Suprapubic skin (tissue), 4 donors: ENCODE measurements at regions not wholly inside any gene's neighbourhood (a gene's known extent, or its start where the extent isn't known, plus 50 kb on each side); places are given as distances from the start of the nearest gene placed in this dataset.

Experiments
- DNase-seq, 2 donors: peaks; one replicate each; pipeline ENCODE4 v3.0.0-alpha.2; 2019; ENCODE audit warnings: low spot score in 2 of 2
- H3K27ac ChIP-seq: fragments of 200-600 bp; sonication (generic); one replicate; pipeline ENCODE4 v1.5.1; 2019
- H3K27me3 ChIP-seq: fragments of 200-600 bp; sonication (generic); one replicate; pipeline ENCODE4 v1.5.1; 2019
- H3K36me3 ChIP-seq: fragments of 200-600 bp; sonication (generic); one replicate; pipeline ENCODE4 v1.5.1; 2019
- H3K4me1 ChIP-seq: fragments of 200-600 bp; sonication (generic); one replicate; pipeline ENCODE4 v1.5.1; 2019
- H3K4me3 ChIP-seq: fragments of 200-600 bp; sonication (generic); one replicate; pipeline ENCODE4 v1.5.1; 2019; ENCODE audit warnings: mild to moderate bottlenecking
- H3K9me3 ChIP-seq: fragments of 200-600 bp; sonication (generic); one replicate; pipeline ENCODE4 v1.5.1; 2019
- EP300 ChIP-seq: sonication (generic); formaldehyde crosslinking; IDR thresholded peaks from one replicate; pipeline ENCODE4 v1.6.1; 2017; ENCODE audit warnings: antibody characterized with exemption
- POLR2A ChIP-seq, 2 donors: fragments of 450-650 bp; IDR thresholded peaks; one replicate each; pipeline ENCODE4 v1.6.1; 2017; ENCODE audit warnings: antibody characterized with exemption in 2 of 2, mild to moderate bottlenecking in 2 of 2, moderate library complexity in 2 of 2
- POLR2AphosphoS5 ChIP-seq, 3 donors: sonication (generic); formaldehyde crosslinking; IDR thresholded peaks; one replicate each; pipeline ENCODE4 v1.6.1; 2017; ENCODE audit warnings: antibody characterized with exemption in 3 of 3
- WGBS: methylation state at CpG from one replicate; pipeline ENCODE4 v1.1.5; 2018; 5-methylcytosine and 5-hydroxymethylcytosine counted together
- TF ChIP-seq, protein P1 (sequence below), 2 donors: fragments of 200-600 bp in 1 of 2; fragments of 450-650 bp in 1 of 2; sonication (generic) in 1 of 2; IDR thresholded peaks; one replicate each; pipeline ENCODE4 v1.5.1; 2016 to 2019; ENCODE audit warnings: antibody characterized with exemption in 2 of 2, mild to moderate bottlenecking in 1 of 2, moderate library complexity in 1 of 2

DNA sequence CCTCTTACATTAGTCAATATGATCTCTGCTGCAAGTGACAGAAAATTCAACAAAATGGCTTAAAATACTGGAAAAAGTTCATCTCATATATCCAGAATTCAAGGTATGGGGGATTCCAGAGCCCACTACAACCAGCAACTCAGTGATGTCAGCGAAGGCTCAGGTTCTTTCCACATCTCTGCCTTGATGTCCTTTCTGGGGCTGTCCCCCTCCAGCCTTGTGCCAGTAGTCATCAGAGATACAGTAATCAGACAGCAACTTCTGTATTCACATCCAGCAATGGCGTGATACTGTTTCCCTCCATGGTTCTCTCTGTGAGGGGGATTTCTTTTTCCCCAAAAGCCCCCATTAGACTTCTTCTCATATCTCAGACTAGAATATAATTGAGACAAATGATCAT, 103.4 kb upstream of the USP47 start:
- TF ChIP-seq, protein P1, sequence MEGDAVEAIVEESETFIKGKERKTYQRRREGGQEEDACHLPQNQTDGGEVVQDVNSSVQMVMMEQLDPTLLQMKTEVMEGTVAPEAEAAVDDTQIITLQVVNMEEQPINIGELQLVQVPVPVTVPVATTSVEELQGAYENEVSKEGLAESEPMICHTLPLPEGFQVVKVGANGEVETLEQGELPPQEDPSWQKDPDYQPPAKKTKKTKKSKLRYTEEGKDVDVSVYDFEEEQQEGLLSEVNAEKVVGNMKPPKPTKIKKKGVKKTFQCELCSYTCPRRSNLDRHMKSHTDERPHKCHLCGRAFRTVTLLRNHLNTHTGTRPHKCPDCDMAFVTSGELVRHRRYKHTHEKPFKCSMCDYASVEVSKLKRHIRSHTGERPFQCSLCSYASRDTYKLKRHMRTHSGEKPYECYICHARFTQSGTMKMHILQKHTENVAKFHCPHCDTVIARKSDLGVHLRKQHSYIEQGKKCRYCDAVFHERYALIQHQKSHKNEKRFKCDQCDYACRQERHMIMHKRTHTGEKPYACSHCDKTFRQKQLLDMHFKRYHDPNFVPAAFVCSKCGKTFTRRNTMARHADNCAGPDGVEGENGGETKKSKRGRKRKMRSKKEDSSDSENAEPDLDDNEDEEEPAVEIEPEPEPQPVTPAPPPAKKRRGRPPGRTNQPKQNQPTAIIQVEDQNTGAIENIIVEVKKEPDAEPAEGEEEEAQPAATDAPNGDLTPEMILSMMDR (IDR thresholded peaks at IDR 0.05): no peak
- TF ChIP-seq EP300 (no peak), POLR2AphosphoS5 (IDR thresholded peaks at IDR 0.05) (no peak), POLR2A (IDR thresholded peaks at IDR 0.05) (no peak)
- Histone ChIP-seq H3K36me3 (no peaks in the 10 kb centered on the region), H3K9me3 (no peaks in the 10 kb centered on the region), H3K27me3 (no peaks in the 10 kb centered on the region), H3K4me1 (peaks cover 4% of the 10 kb centered on the region), H3K27ac (no peak overlapping the region), H3K4me3 (no peak overlapping the region)
- WGBS: 97% methylated on average over 2 of the region's 2 CpGs
- DNase-seq: no peak

DNA sequence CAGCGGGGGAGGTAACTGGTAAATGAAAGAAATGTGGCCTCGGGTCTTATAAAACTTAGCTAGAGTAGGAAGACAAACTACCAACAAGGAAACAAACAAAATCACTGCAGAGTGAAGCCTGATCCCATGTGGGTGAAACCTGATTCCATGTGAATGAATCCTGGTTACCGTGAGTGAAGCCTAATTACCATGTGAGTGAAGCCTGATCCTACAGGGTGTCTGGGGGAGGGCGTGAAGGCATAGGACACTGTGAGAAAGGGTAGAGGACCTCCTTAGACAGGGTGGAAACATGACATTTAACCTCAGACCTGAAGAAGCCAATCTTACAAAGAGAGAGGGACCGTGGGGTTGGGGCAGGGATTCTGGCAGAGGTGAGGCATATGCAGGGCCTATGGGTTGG, 106.2 kb upstream of the USP47 start:
- Histone ChIP-seq H3K9me3 (no peaks in the 10 kb centered on the region), H3K36me3 (no peaks in the 10 kb centered on the region), H3K4me3 (no peak overlapping the region), H3K27ac (no peak overlapping the region), H3K27me3 (no peaks in the 10 kb centered on the region), H3K4me1 (peaks cover 6% of the 10 kb centered on the region)
- 73% methylated on average over 5 of the region's 5 CpGs for WGBS
- TF ChIP-seq, protein P1 (IDR thresholded peaks at IDR 0.05): no peak
- TF ChIP-seq POLR2A (IDR thresholded peaks at IDR 0.05): no peak
- TF ChIP-seq POLR2AphosphoS5 (IDR thresholded peaks at IDR 0.05): no peak
- TF ChIP-seq EP300: no peak
- no peak for DNase-seq

DNA sequence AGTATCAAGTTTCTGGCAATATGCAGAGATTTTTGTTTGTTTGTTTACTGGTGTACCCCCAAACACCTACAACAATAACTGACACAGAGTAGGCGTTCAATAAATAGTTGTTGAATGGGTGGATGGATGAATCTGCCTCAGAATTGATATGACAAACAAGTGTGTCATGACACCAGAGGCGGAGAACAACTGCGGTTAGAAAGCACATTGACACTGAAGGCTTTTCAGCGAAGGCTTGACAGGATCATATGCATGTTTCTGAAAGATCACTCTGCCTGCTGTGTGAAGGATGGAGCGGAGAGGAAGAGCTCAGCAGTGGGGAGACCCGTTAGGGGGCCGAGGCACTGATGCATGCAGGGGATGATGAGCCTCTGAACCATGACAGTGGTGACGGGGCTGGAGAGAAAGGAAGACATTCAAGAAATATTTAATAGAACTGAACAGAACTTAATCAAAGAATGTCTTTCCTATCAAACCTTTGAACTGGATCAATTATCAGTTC, 108.5 kb upstream of the USP47 start:
- no peaks in the 10 kb centered on the region for H3K36me3 ChIP-seq
- H3K4me1 ChIP-seq: peaks cover 4% of the 10 kb centered on the region
- no peaks in the 10 kb centered on the region for H3K27me3 ChIP-seq
- H3K9me3 ChIP-seq: no peaks in the 10 kb centered on the region
- H3K4me3 ChIP-seq: no peak overlapping the region
- TF ChIP-seq EP300: no peak
- TF ChIP-seq, protein P1 (IDR thresholded peaks at IDR 0.05): no peak
- TF ChIP-seq POLR2A (IDR thresholded peaks at IDR 0.05): no peak
- TF ChIP-seq POLR2AphosphoS5 (IDR thresholded peaks at IDR 0.05): no peak
- no peak overlapping the region for H3K27ac ChIP-seq
- DNase-seq: no peak
- WGBS: 92% methylated on average over 8 of the region's 8 CpGs

DNA sequence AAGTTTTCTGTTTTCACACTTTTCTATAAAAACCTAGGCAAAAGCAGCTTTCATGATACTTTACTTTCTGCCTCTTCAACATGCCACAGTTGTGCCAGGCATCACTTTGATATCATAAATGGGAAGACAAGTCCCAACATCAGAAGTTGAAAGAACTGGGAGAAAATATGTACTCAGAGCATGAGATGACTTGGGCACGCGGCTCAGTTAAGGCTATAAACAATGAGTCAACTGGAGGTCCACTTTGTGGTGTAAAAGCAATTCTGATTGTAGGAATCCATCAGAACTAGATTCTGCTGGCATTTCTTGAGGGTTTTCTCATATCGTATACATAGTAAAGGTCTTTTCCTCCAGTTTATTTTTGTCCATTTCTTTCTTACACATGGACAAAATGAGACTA, 109.7 kb upstream of the USP47 start:
- Histone ChIP-seq H3K4me1 (peaks cover 4% of the 10 kb centered on the region), H3K9me3 (no peaks in the 10 kb centered on the region), H3K4me3 (no peak overlapping the region), H3K27ac (no peak overlapping the region), H3K27me3 (no peaks in the 10 kb centered on the region), H3K36me3 (no peaks in the 10 kb centered on the region)
- TF ChIP-seq POLR2A (IDR thresholded peaks at IDR 0.05) (no peak), EP300 (no peak), POLR2AphosphoS5 (IDR thresholded peaks at IDR 0.05) (no peak)
- TF ChIP-seq, protein P1 (IDR thresholded peaks at IDR 0.05): no peak
- no peak for DNase-seq
- WGBS: 88% methylated on average over 3 of the region's 3 CpGs

DNA sequence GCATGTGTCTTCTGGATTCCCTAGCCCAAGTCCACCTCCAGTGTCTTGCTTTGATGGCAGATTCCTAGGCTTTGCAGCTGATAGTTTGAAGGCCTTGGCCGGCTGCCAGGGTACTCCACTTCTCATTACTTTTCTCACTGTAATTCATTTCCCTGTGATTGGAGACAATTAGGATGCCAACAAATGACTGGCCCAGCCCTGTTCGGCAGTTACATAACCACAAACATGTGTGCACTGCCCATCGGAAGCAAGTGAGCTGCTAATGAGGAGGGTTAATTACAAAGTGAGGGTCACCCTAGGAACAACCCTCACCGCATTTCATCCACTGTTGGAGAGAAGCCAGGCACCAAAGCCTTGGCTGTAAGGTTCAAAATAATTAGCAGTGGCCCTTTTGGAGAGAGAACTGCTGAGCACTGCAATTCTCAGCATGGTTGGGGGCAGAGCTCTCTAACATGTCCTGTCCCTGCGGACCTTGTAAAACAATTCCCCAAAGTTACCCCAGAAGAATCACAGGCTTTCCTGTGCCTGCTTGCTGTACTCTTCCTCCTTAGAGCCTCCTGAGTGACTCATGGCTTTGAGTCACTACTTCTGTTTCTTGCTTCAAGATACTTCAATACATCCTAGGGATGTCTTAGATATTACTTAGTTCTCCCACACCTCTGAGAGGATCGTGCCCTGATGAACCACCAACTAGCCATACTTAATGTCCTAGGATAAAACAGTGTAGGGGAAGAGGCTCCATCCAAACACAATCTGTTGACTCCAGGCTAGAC, 109.7 kb upstream of the GALNT18 start:
- H3K27ac ChIP-seq: no peak overlapping the region
- H3K36me3 ChIP-seq: no peaks in the 10 kb centered on the region
- WGBS: 42% methylated on average over 6 of the region's 6 CpGs
- H3K27me3 ChIP-seq: peaks cover 2% of the 10 kb centered on the region
- no peaks in the 10 kb centered on the region for H3K9me3 ChIP-seq
- TF ChIP-seq POLR2A (IDR thresholded peaks at IDR 0.05): no peak
- TF ChIP-seq EP300: no peak
- H3K4me3 ChIP-seq: no peak overlapping the region
- peaks cover 4% of the 10 kb centered on the region for H3K4me1 ChIP-seq
- no peak for DNase-seq
